Loucy (cell line): ENCODE measurements at regions not wholly inside any gene's neighbourhood (a gene's known extent, or its start where the extent isn't known, plus 50 kb on each side); places are given as distances from the start of the nearest gene placed in this dataset.

Experiments
- CTCF ChIP-seq: fragments of 200-600 bp; sonication (generic); conservative IDR thresholded peaks from 2 replicates; pipeline ENCODE4 v1.5.1; 2014; ENCODE audit warnings: mild to moderate bottlenecking, antibody characterized with exemption, low read length
- EZH2phosphoT487 ChIP-seq: fragments of 200-600 bp; IDR thresholded peaks from 2 replicates; pipeline ENCODE4 v1.6.1; 2018; ENCODE audit warnings: antibody characterized with exemption, mild to moderate bottlenecking, moderate library complexity, borderline replicate concordance

- no peak for TF ChIP-seq CTCF
- no peak for TF ChIP-seq EZH2phosphoT487
Observed at GRCh38 chr18:3345452-3345851, 83.5 kb downstream of the MYL12B start.
